Breast epithelium (tissue), 4 donors: ENCODE measurements at regions not wholly inside any gene's neighbourhood (a gene's known extent, or its start where the extent isn't known, plus 50 kb on each side); places are given as distances from the start of the nearest gene placed in this dataset.
"Not testable (repeated sequence)": the region's sequence is repeated elsewhere in the genome, so short reads cannot be mapped to it uniquely, and the experiment has no call there.

ENCODE experiments used
- DNase-seq, 2 donors: peaks; one replicate each; pipeline ENCODE4 v3.0.0-alpha.2; 2019; ENCODE audit warnings: low spot score in 2 of 2
- H3K27ac ChIP-seq, 2 donors: fragments of 200-600 bp; sonication (generic) in 1 of 2; one replicate each; pipeline ENCODE4 v1.5.1; 2016 to 2019; ENCODE audit warnings: mild to moderate bottlenecking in 1 of 2
- H3K27me3 ChIP-seq, 2 donors: fragments of 200-600 bp; sonication (generic) in 1 of 2; one replicate each; pipeline versions ENCODE4 v1.5.1 to v1.6.0; 2017 to 2019; ENCODE audit warnings: control low read depth in 1 of 2, mild to moderate bottlenecking in 1 of 2
- H3K36me3 ChIP-seq: fragments of 200-600 bp; one replicate; pipeline ENCODE4 v1.5.1; 2019
- H3K4me1 ChIP-seq, 2 donors: fragments of 200-600 bp; sonication (generic); one replicate each; pipeline ENCODE4 v1.5.1; 2016 to 2019; ENCODE audit warnings: control low read depth in 1 of 2
- H3K4me3 ChIP-seq, 3 donors: fragments of 200-600 bp; sonication (generic); 1 replicate in 2 of 3; 2 replicates in 1 of 3; pipeline ENCODE4 v1.5.1; 2016 to 2019; ENCODE audit warnings: mild to moderate bottlenecking in 3 of 3, moderate library complexity in 2 of 3
- H3K9me3 ChIP-seq, 2 donors: fragments of 200-600 bp; sonication (generic) in 1 of 2; one replicate each; pipeline ENCODE4 v1.5.1; 2016 to 2019; ENCODE audit warnings: control low read depth in 1 of 2
- intact Hi-C: fragments of 100-400 bp; cut with DNase I; formaldehyde crosslinking; loops from one replicate; pipeline ENCODE4 v1.15.1; 2023; ENCODE audit warnings: low total_unique reads

DNA sequence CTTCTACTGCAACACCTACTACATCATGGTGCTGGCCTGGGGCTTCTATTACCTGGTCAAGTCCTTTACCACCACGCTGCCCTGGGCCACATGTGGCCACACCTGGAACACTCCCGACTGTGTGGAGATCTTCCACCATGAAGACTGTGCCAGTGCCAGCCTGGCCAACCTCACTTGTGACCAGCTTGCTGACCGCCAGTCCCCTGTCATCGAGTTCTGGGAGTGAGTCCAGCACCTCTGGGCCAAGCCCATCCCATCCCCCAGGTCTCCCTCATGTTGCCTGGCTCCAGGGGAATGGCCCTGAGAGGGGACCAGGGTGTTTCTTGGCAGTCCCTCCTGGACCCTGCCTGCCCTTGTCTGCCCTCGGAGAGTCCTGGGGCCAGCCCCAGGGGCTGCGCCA is 519.4 kb downstream of the TP53TG3F start:
- DNase-seq, intact Hi-C loops: not testable (repeated sequence)

DNA sequence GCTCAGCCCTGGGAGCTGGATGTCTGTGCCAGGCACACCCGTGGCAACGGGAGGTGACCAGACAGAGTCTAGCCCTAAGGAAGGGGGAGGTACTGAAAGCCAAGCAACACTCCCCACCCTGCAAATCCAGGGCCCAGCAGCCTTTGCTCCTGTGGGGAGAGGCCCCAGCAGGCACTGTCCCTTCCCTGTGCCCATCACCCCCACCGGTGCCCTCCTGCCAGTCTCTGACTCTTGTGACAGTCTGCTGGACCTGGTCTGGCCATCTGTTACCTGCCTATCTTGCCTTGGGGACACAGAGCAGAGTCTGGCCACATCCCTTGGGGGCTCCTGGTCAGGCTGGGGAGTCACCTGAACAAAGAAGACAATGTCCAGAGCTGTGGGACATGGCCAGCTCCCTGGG is 520.2 kb downstream of the TP53TG3F start:
- H3K27ac ChIP-seq, H3K9me3 ChIP-seq, H3K4me1 ChIP-seq, H3K36me3 ChIP-seq, H3K27me3 ChIP-seq, DNase-seq, H3K4me3 ChIP-seq, intact Hi-C loops: not testable (repeated sequence)

More for the DNA sequence above, 519.4 kb downstream of the TP53TG3F start:
- H3K4me1 ChIP-seq, H3K27me3 ChIP-seq, H3K36me3 ChIP-seq, H3K4me3 ChIP-seq, H3K9me3 ChIP-seq, H3K27ac ChIP-seq: not testable (repeated sequence)

DNA sequence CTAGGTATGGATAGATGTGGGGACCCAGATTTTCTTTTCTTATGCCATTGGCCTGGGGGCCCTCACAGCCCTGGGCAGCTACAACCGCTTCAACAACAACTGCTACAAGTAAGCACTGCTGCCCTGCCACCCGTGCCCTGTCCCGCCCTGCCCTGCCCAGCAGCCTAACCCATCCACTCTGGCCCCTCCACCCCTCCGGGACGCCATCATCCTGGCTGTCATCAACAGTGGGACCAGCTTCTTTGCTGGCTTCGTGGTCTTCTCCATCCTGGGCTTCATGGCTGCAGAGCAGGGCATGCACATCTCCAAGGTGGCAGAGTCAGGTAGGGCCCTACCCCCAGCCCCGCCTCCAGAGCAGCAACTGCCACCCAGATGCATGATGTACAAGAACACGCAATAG is 521.3 kb downstream of the TP53TG3F start:
- H3K9me3 ChIP-seq, intact Hi-C loops, H3K4me3 ChIP-seq, DNase-seq, H3K27me3 ChIP-seq, H3K27ac ChIP-seq, H3K4me1 ChIP-seq, H3K36me3 ChIP-seq: not testable (repeated sequence)

DNA sequence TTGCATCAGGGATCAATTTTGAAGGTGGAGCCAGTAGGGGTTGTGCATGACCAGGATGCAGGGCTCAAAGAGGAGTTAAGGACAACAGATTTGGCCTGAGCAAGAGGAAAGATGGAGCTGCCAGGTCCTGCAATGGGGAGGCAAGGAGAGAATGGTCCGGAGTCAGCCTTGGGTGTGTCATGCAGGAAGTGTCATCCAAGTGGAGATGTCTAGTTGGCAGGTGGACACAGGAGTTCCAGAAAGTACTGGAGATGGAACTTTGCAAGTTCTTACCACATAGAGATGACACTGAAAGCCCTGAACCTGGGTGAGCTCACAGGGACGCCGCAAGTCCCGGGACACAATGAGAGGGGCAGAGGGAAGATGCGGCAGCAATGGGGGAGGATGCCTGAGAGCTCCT is 525.0 kb downstream of the TP53TG3F start:
- H3K27me3 ChIP-seq, H3K27ac ChIP-seq, intact Hi-C loops, H3K36me3 ChIP-seq, DNase-seq, H3K4me1 ChIP-seq, H3K9me3 ChIP-seq, H3K4me3 ChIP-seq: not testable (repeated sequence)

DNA sequence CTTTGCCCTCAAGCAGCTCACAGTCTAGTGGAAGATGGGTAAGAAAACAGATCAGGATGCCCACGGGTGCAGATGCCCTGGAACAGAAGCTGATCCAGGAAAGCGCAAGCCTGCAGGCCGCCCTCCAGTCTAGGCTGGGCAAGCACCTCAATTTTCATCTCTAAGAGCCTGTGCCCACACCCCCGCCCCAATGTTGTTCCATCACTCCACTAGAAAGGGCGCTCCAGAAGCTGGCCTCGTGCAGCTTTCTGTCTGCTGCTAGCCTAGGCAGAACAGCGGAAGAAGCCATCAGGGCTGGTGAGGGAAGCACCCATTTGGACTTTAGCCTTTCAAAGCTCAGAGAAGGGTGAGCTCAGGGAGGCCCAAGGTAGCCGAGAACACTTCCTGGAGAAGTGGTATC is 527.1 kb downstream of the TP53TG3F start:
- H3K36me3 ChIP-seq, H3K9me3 ChIP-seq, H3K27ac ChIP-seq, H3K27me3 ChIP-seq, intact Hi-C loops, DNase-seq, H3K4me1 ChIP-seq, H3K4me3 ChIP-seq: not testable (repeated sequence)

DNA sequence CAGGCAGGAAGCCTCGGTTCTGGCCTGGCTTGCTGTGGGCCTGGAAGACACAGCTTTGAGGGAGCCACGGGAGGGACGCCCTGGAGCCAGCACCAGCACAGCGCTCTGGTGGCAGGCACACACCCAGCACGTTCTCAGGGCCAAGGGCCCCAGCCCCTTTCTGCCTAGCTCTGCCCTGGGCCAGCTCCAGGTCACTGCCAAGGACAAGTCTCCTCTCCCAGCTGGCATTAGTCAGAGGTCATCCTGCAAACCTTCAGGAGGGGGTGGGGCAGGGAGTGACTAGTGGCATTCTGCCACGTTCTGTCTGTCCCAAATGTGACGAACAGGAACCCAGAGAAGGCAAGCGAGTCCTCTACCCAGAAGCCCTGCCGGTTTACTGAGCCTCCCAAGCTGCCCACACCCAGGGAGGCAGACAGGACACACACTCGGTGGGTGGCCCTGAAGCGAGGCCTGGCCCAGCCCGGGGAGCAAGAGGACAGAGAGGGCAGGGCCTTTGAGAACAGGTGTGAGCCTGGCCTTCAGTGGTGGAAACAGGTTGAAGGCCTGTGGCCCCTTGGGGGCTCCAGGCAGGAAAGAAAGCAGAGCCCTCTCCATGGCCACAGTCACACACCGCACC is 528.0 kb downstream of the TP53TG3F start:
- DNase-seq, H3K27ac ChIP-seq, H3K36me3 ChIP-seq, H3K4me1 ChIP-seq, H3K4me3 ChIP-seq, H3K9me3 ChIP-seq, intact Hi-C loops, H3K27me3 ChIP-seq: not testable (repeated sequence)

DNA sequence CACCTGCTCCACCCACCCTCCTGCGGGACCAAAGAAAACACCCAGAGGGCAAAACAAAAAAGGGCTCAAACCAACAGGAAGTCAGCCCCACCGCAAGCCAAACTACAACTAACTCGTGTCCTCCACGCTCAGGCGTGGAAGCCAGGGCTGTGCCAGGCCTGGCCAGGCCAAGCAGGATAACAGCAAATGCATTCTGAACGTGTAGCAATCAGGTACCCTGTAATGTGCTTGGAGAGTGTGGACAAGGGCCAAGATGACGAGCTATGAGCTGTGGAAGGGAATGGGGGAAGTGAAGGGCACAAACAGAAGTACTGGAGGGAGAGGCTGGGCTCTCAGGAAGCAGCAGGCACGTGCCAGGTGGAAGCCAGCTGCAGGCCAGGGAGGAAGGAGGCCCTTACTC is 528.6 kb downstream of the TP53TG3F start:
- H3K4me1 ChIP-seq, intact Hi-C loops, H3K4me3 ChIP-seq, H3K9me3 ChIP-seq, H3K36me3 ChIP-seq, H3K27me3 ChIP-seq, H3K27ac ChIP-seq, DNase-seq: not testable (repeated sequence)

DNA sequence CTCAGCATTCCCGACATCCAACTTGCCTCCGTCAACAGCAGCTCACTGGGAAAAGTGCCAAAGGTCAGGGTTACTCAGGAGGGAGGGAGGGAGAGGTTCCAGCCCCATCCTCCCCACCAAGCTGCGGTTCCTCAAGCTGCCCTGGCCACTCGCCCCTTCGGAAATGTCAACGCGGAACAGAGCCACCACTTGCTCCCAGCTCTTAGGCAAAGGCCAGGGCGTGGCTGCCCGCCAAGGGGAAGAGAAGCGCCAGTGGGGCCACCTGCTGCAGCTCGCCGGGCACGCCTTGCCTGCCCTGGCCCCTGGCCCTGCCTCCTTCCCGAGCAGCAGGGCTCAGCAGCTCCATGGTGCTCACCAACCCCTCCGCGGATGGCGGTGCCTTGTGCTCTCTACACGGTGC is 531.1 kb downstream of the TP53TG3F start:
- intact Hi-C loops, H3K4me3 ChIP-seq, H3K9me3 ChIP-seq, H3K27ac ChIP-seq, H3K36me3 ChIP-seq, DNase-seq, H3K4me1 ChIP-seq, H3K27me3 ChIP-seq: not testable (repeated sequence)

DNA sequence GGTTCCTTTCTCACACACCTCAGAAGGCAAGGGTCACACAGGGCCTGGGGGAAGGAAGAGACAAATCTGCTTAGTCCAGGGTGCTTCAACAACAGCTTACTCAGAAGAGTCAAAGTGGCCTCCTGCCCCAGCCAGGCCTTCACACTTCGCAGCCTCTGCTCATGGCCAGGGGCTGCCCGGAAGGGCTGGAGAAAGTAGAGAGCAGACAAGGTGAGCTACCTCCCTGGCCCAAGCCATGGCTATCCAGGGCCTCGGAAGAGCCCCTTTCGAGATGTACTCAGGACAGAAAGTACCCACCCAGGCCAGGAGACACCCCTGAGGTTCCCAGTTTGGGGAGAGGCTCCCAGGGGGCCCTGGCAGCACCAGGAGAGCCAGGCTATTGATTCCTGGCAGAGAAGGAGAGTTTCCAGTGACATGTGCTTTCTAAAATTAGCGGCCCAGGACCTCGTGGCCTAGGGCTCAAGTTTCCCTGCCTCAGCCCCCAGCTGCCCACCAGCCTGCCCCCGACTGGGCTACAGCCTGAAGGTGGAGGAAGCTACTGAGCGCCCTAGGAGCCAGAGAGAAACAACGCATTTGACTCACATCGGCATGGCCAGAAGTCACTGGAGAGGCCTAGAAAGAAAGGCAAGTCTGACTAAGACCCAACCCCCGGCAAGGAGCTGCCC is 533.2 kb downstream of the TP53TG3F start:
- H3K27me3 ChIP-seq, H3K4me3 ChIP-seq, H3K4me1 ChIP-seq, H3K27ac ChIP-seq, DNase-seq, H3K36me3 ChIP-seq, intact Hi-C loops, H3K9me3 ChIP-seq: not testable (repeated sequence)

DNA sequence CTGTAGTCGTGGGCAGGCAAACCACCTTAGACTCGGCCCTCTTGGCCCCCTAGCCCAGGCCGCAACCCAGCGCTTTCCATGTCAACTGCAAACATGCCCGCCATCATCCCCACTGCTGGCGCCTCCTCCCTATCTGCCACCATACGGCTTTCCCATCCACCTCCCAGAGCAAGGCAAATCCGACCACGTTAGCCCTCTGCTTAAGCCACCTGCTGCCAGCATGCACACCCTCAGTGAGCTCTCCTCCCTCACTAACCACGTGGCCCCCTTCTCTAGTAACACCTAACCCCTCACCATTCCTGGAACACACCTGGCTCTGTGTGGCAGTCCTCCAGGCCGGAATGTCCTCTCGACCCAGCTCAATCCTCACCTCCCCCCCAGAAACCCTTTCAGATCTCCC is 534.8 kb downstream of the TP53TG3F start:
- H3K27me3 ChIP-seq, H3K4me3 ChIP-seq, H3K27ac ChIP-seq, intact Hi-C loops, H3K36me3 ChIP-seq, H3K4me1 ChIP-seq, DNase-seq, H3K9me3 ChIP-seq: not testable (repeated sequence)

DNA sequence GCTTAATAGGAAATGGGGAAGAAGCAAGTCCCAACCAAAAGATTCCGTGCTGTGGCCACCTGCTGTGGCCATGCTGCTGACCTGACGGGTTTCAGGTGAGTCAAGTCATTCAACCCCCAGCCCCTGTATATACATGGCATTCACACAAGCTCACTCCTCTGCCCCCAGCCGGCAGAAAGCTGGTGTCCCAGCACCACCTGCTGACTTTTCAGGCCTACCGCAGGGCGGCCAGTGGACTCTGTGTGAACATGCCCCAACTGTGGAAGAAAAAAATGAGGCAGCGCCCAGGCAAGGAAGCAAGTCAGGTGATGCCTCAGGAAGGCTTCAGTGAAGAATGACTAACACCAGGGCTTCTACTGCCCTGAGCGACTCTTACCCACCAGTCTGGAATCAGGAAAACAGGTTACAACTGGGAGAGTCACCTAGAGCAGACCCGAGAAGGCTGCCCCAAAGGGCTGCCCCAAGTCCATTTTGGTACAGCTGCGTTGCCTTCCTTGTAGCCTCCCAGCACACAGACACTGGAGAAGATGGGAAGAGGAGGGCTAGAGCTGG is 536.5 kb downstream of the TP53TG3F start:
- H3K27me3 ChIP-seq, intact Hi-C loops, H3K4me1 ChIP-seq, DNase-seq, H3K27ac ChIP-seq, H3K9me3 ChIP-seq, H3K4me3 ChIP-seq, H3K36me3 ChIP-seq: not testable (repeated sequence)

DNA sequence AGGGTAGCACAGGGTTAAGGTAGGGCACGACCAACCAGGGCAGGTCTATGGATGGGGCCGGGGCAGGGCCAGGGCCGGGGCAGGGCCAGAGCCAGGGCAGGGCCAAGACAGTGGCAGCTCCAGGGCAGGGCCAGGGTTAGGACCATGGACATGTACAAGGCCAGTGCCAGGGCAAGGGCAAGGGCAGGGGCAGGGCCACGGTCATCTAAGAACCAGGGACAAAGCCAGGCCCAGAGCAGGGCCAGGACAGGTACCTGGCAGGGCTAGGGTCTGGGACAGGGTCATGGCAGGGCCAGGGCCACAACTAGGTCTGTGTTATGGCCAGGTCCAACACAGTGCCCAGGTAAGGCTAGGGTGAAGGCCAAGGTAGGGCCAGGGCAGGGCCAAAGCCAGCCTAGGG is 541.8 kb downstream of the TP53TG3F start:
- H3K27me3 ChIP-seq, H3K4me3 ChIP-seq, H3K9me3 ChIP-seq, H3K4me1 ChIP-seq, intact Hi-C loops, H3K36me3 ChIP-seq, H3K27ac ChIP-seq, DNase-seq: not testable (repeated sequence)

DNA sequence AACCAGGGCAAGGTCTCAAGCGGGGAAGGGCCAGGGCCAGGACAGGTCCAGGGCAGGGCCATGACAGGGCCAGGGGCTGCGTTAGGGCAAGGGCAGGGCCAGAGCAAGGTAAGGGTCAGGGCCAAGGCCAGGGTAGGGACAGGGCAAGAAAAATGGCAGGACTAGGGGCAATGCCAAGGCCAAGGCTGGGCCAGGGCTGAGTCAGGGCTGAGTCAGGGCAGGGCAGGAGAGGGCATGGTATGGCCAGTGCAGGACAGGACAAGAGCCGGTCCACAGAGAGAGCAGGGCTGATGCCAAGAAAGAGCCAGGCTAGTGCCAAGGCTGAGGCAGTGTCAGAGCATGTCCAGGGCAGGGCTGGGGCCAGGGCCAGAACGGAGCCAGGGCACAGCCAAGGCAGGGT is 542.5 kb downstream of the TP53TG3F start:
- intact Hi-C loops, H3K9me3 ChIP-seq, H3K4me1 ChIP-seq, DNase-seq, H3K36me3 ChIP-seq, H3K27ac ChIP-seq, H3K4me3 ChIP-seq, H3K27me3 ChIP-seq: not testable (repeated sequence)
